IPS-18a (cell line): ENCODE measurements at regions not wholly inside any gene's neighbourhood (a gene's known extent, or its start where the extent isn't known, plus 50 kb on each side); places are given as distances from the start of the nearest gene placed in this dataset.
"Not testable (repeated sequence)": the region's sequence is repeated elsewhere in the genome, so short reads cannot be mapped to it uniquely, and the experiment has no call there.

Experiments
- H3K27ac ChIP-seq: one replicate; pipeline ENCODE4 v1.5.1; 2013; ENCODE audit warnings: low read length
- H3K27me3 ChIP-seq: one replicate; pipeline ENCODE4 v1.6.1; 2013; ENCODE audit warnings: mild to moderate bottlenecking, low read length; ENCODE audit not compliant: control insufficient read depth, insufficient read depth
- H3K36me3 ChIP-seq: one replicate; pipeline ENCODE4 v1.6.1; 2013; ENCODE audit warnings: low read depth, low read length; ENCODE audit not compliant: control insufficient read depth
- H3K4me1 ChIP-seq: one replicate; pipeline ENCODE4 v1.6.1; 2013; ENCODE audit warnings: low read depth, low read length; ENCODE audit not compliant: control insufficient read depth
- H3K4me3 ChIP-seq: one replicate; pipeline ENCODE4 v1.5.1; 2013; ENCODE audit warnings: low read length
- H3K9ac ChIP-seq: one replicate; pipeline ENCODE4 v1.6.1; 2013; ENCODE audit warnings: mild to moderate bottlenecking, low read length, moderate library complexity
- H3K9me3 ChIP-seq: one replicate; pipeline ENCODE4 v1.6.1; 2013; ENCODE audit warnings: low read depth, low read length; ENCODE audit not compliant: control insufficient read depth

DNA sequence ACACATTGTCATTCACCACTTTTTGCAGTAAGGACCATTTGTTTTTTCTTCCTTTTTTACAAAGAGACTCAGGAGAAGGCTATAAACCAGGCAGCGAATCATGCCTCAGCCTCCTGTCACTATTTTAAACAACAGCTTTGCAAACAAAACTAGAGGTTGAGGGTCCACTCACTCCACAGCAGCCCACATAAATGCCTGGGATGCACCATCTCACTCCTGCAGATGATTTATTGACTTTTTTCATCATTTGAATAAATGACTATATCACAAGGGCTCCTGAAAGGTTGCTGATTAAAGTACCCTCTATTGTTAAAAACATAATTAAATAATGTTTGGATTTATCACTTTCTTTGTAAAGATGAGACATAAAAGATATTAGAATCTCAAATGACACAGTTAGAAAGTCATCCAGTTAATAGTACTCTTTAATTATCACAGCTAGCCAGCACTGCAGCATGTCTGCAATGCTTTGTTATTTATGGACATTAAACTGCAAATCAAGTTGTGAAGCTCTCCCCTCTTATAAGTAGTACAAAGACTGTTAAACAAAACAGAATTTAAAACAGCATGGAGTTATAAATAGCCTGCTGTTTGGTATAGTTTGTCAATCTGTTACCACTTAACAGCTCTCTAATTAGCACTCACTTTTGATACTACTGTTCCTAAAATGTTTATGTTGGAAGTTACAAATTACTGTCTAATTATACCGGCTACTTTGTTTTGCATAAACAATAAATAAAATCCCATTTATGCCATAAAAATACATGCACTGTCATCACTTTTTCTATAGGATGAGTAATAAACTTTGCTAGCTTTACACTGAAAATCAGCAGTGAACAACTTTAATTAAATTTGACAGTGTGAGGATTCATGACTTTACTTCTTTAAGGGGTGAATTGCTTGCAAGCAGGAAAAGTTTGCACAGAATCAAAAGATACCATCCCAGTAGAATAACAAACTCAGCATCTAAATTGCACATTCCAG is 853.2 kb downstream of the UQCRFS1 start:
- Histone ChIP-seq H3K36me3 (no peaks in the 10 kb centered on the region), H3K27me3 (no peaks in the 10 kb centered on the region), H3K27ac (no peak overlapping the region), H3K9ac (no peak overlapping the region), H3K4me1 (peaks cover 19% of the 10 kb centered on the region), H3K9me3 (no peaks in the 10 kb centered on the region), H3K4me3 (no peak overlapping the region)

DNA sequence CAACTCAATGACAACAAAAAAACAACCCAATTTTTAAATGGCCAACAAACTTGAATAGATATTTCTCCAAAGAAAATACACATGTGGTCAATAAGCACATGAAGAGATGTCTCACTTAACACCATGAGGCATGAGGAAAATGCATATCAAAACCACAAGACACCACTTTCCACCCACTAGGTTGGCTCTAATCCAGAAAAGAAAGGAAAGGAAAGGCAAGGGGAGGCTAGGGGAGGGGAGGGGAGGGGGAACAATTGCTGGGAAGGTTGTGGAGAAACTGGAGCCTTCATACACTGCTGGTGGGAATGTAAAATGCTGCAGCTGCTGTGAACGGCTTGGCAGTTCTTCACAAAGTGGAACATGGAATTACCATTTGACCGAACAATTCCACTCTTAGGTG is 854.3 kb downstream of the UQCRFS1 start:
- Histone ChIP-seq H3K27ac (no peak overlapping the region), H3K4me1 (peaks cover 19% of the 10 kb centered on the region), H3K9ac (no peak overlapping the region), H3K36me3 (no peaks in the 10 kb centered on the region), H3K9me3 (no peaks in the 10 kb centered on the region), H3K27me3 (no peaks in the 10 kb centered on the region), H3K4me3 (no peak overlapping the region)

DNA sequence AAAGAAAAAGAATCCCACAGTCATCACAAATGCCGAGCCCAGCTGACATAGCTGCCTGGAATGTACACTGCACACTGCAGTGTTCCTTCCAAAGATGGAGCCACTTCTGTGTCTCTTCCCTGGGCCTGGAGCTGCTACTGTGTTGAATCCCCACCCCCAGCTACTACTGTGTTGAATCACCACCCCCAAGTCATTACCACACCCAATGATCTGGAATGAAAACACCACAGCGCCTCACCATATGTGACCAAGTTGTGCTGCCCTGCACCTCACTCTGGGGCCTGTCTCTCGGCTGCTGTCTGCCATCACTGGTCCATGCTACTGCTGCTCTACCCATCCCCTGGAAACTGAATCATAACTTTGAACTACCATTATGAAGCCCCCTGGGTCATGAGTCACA is 861.2 kb downstream of the UQCRFS1 start:
- no peak overlapping the region for H3K27ac ChIP-seq
- H3K36me3 ChIP-seq = no peaks in the 10 kb centered on the region
- no peaks in the 10 kb centered on the region for H3K9me3 ChIP-seq
- H3K9ac ChIP-seq = no peak overlapping the region
- no peaks in the 10 kb centered on the region for H3K27me3 ChIP-seq
- no peak overlapping the region for H3K4me3 ChIP-seq
- no peaks in the 10 kb centered on the region for H3K4me1 ChIP-seq

DNA sequence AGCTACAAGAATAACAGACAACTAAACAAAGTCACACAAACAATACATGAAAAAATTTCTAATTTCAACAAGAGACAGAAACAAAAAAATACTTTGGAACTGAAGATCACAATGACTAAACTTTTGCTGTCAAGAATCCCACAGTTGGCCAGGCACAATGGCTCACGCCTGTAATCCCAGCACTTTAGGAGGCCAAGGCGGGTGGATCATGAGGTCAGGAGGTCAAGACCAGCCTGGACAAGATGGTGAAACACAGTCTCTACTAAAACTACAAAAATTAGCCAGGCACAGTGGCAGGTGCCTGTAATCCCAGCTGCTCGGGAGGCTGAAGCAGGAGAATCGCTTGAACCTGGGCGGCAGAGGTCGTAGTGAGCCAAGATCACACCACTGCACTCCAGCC is 861.6 kb downstream of the UQCRFS1 start:
- not testable (repeated sequence) for H3K4me1 ChIP-seq, H3K9me3 ChIP-seq, H3K27ac ChIP-seq, H3K36me3 ChIP-seq, H3K9ac ChIP-seq, H3K27me3 ChIP-seq, H3K4me3 ChIP-seq

DNA sequence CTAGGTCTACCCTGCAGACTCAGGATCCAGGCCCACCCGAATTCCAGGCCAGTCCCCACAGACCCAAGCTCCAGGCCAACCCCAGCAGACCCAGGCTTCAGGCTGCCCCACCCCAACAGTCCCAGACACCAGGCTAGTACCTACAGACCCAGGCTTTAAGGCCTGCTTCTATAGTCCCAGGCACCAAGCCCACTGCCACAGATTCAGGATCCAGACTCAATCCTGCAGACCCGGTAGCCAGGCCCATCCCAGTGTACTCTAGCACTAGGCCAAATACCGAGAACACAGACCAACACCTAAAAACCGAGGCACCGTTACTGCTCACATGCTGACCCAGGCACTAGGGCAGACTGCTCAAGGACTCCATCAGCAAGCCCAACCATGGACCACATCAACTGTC is 862.3 kb downstream of the UQCRFS1 start:
- H3K4me3 ChIP-seq = no peak overlapping the region
- H3K27me3 ChIP-seq = no peaks in the 10 kb centered on the region
- H3K9ac ChIP-seq = no peak overlapping the region
- no peaks in the 10 kb centered on the region for H3K36me3 ChIP-seq
- H3K9me3 ChIP-seq = no peaks in the 10 kb centered on the region
- H3K27ac ChIP-seq = no peak overlapping the region
- H3K4me1 ChIP-seq = no peaks in the 10 kb centered on the region

DNA sequence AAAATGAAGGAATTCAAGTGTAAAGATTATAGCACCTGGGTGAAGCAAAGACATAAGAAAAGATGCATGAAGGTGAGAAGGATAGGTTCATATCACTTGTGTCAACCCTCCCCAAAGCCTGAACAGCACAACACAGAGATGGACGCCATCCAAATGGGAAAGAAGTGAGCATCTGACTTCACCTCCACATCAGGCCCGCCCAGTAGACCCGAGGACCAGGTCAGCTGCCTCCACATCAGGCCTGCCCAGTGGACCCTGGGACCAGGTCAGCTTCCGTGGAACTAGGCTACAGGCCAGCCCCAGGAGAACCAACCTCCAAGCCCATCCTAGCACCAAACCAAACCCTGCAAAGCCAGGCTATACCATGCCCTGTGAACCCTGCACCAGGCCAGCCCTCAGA is 862.9 kb downstream of the UQCRFS1 start:
- no peak overlapping the region for H3K27ac ChIP-seq
- H3K4me1 ChIP-seq = no peaks in the 10 kb centered on the region
- H3K27me3 ChIP-seq = no peaks in the 10 kb centered on the region
- H3K9ac ChIP-seq = no peak overlapping the region
- H3K36me3 ChIP-seq = no peaks in the 10 kb centered on the region
- H3K4me3 ChIP-seq = no peak overlapping the region
- no peaks in the 10 kb centered on the region for H3K9me3 ChIP-seq

DNA sequence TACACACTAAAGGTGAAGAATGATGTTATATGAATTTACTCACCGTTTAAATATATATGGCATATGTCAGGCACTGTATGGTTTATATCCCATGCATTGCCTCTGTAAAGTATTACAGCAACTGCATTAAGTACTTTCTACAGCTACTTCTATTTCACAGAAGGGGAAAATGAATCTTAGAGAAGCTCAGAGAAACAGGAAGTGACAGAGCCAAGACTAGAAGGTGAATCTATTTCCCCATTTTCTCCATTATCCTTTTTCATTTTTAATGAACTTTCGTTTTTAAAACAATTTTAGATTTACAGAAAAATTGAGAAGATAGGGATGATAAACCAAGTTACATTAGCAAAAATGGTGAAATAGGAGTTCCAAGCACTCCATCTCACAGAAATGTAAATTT is 863.3 kb downstream of the UQCRFS1 start:
- Histone ChIP-seq H3K4me1 (no peaks in the 10 kb centered on the region), H3K9me3 (no peaks in the 10 kb centered on the region), H3K27me3 (no peaks in the 10 kb centered on the region), H3K27ac (no peak overlapping the region), H3K4me3 (no peak overlapping the region), H3K36me3 (no peaks in the 10 kb centered on the region), H3K9ac (no peak overlapping the region)

DNA sequence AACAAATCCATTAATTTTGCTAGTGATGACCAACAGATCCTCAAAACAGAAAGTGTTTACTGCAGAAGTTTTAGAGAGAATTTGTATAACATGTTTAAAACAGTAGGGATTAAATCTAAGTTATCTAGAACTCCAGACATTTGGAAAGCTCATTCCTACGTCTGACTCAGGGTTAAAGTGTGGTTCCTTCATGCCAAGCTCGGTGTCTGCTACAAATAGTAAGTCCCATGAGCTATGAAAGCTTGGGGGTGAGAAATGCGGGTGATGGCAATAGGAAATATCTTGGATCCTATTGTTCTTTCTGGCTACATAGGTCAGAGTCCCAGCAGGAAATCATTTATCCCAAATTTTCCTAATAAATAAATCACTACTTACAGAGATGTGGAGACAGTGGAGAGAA is 867.1 kb downstream of the UQCRFS1 start:
- H3K4me3 ChIP-seq = no peak overlapping the region
- no peak overlapping the region for H3K9ac ChIP-seq
- H3K27ac ChIP-seq = no peak overlapping the region
- no peaks in the 10 kb centered on the region for H3K36me3 ChIP-seq
- H3K27me3 ChIP-seq = no peaks in the 10 kb centered on the region
- H3K9me3 ChIP-seq = no peaks in the 10 kb centered on the region
- no peaks in the 10 kb centered on the region for H3K4me1 ChIP-seq

DNA sequence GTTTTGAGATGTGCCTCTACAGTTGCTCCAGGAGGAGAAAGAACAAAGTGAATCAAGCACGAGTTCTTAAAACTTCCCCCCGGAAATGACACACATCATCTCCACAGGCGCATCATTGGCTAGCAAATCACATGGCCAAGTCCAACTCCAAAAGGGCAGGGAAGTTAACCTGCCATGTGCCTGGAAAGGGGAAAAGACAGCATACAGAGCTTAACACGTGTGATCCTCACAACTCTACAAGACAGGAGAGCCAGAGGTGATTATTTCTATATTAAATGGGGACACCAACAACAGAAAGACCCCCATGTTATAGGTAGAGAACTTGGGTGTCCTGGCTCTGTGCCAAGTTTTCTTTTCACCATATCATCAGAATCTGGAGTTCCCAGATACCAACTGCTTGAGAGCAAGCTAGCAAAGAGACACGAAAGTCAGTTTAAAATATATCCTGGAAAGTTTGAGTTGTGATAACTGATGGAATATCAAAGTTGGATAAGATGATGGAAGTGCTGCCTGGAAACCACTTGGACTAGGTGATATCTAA is 871.1 kb downstream of the UQCRFS1 start:
- Histone ChIP-seq H3K9ac (no peak overlapping the region), H3K27ac (no peak overlapping the region), H3K36me3 (no peaks in the 10 kb centered on the region), H3K4me1 (no peaks in the 10 kb centered on the region), H3K4me3 (no peak overlapping the region), H3K9me3 (no peaks in the 10 kb centered on the region), H3K27me3 (no peaks in the 10 kb centered on the region)

DNA sequence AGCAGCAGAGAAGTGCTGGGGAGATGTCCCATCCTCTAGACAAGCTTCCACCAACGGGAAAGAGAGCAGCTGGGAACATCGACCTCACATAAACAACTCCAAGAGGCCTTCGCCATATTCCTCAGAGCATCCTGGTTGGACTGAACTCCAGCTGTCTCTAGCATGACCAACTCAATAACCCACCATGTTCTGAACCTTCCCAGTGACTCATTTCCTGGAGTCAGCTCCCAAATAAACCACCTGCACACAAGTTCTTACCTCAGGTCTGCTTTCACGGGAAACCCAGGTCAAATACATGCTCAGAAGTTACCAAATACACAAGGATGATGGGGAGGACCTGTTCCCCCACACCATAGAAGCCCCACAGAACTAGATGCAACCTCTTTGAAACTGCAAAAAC is 878.5 kb downstream of the UQCRFS1 start:
- Histone ChIP-seq H3K27ac (no peak overlapping the region), H3K36me3 (no peaks in the 10 kb centered on the region), H3K4me1 (no peaks in the 10 kb centered on the region), H3K27me3 (no peaks in the 10 kb centered on the region), H3K9me3 (no peaks in the 10 kb centered on the region), H3K4me3 (no peak overlapping the region), H3K9ac (no peak overlapping the region)

DNA sequence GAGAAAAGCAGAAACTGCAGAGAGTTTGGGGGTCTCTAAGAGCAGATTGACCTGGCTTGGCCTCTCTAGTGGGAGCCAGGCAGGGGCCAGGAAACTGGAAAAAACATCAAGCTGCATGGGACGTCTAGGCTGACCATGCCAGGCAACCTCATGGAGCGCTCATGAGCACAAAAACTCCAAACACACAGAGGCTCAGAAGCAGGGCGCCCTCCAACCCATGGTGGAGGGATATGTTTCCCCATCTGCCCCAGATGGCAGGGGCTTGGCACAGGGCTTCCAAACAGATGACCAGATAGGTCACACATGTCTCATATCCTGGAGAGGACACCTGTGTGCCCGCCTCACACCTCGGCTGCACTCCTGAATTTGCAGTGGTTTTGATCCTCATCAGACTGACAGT is 879.0 kb downstream of the UQCRFS1 start:
- H3K9ac ChIP-seq = no peak overlapping the region
- H3K4me1 ChIP-seq = no peaks in the 10 kb centered on the region
- H3K4me3 ChIP-seq = no peak overlapping the region
- no peak overlapping the region for H3K27ac ChIP-seq
- no peaks in the 10 kb centered on the region for H3K27me3 ChIP-seq
- no peaks in the 10 kb centered on the region for H3K36me3 ChIP-seq
- H3K9me3 ChIP-seq = no peaks in the 10 kb centered on the region

DNA sequence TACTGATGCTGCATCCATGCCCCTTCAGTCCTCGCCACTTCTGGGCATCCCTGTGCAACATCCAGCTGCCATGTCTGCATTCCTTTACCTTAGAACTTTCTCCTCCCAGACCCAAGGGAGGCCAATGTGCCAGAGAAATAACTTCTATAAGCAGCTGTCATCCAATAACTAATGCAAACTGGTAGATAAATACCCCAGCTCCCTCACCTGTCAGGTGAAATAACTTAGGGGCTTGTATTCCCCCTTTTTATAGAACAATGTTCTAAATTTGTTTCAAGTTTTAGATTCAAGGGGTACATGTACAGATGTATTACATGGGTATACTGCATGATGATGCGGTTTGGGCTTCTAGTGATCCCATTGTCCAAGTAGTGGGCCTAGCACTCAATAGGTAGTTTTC is 880.1 kb downstream of the UQCRFS1 start:
- H3K27me3 ChIP-seq = no peaks in the 10 kb centered on the region
- H3K9me3 ChIP-seq = no peaks in the 10 kb centered on the region
- H3K36me3 ChIP-seq = no peaks in the 10 kb centered on the region
- H3K9ac ChIP-seq = no peak overlapping the region
- H3K27ac ChIP-seq = no peak overlapping the region
- H3K4me3 ChIP-seq = no peak overlapping the region
- no peaks in the 10 kb centered on the region for H3K4me1 ChIP-seq
